OCI-LY3 (cell line): ENCODE measurements at regions not wholly inside any gene's neighbourhood (a gene's known extent, or its start where the extent isn't known, plus 50 kb on each side); places are given as distances from the start of the nearest gene placed in this dataset.

Source experiments
- H2AFZ ChIP-seq: fragments of 200-600, 300-600 bp; shearing (Covaris generic); 2 replicates; pipeline ENCODE4 v1.6.0; 2014; ENCODE audit warnings: antibody characterized with exemption, low read depth, low read length
- H3K27ac ChIP-seq: fragments of 200-600, 300-600 bp; sonication (generic); 2 replicates; pipeline ENCODE4 v1.5.1; 2014; ENCODE audit warnings: mild to moderate bottlenecking, low read length, moderate library complexity, mixed read lengths
- H3K27me3 ChIP-seq: fragments of 200-600, 300-600 bp; sonication (generic); 2 replicates; pipeline ENCODE4 v1.6.1; 2014; ENCODE audit warnings: low read depth, low read length, mixed read lengths
- H3K36me3 ChIP-seq: fragments of 200-600, 300-600 bp; sonication (generic); replicated peaks from 2 replicates; pipeline ENCODE3; 2014; ENCODE audit warnings: low read depth, low read length, mixed read lengths
- H3K4me1 ChIP-seq: fragments of 300-600, 200-600 bp; sonication (generic); 2 replicates; pipeline ENCODE4 v1.6.1; 2014; ENCODE audit warnings: low read length, mixed read lengths
- H3K4me2 ChIP-seq: fragments of 200-600, 300-600 bp; sonication (generic); 2 replicates; pipeline ENCODE4 v1.6.1; 2014; ENCODE audit warnings: low read length, mixed read lengths
- H3K4me3 ChIP-seq: fragments of 300-600, 200-600 bp; sonication (generic); 2 replicates; pipeline ENCODE4 v1.5.1; 2014; ENCODE audit warnings: antibody characterized with exemption, mild to moderate bottlenecking, low read length, moderate library complexity
- H3K79me2 ChIP-seq: fragments of 300-600, 200-600 bp; shearing (Covaris generic); 2 replicates; pipeline ENCODE4 v1.6.1; 2014; ENCODE audit warnings: mild to moderate bottlenecking, low read length, mixed read lengths
- H3K9ac ChIP-seq: fragments of 300-600, 200-600 bp; shearing (Covaris generic); 2 replicates; pipeline ENCODE4 v1.6.0; 2014; ENCODE audit warnings: mild to moderate bottlenecking, low read length, moderate library complexity
- H3K9me3 ChIP-seq: fragments of 200-600, 300-600 bp; shearing (Covaris generic); 2 replicates; pipeline ENCODE4 v1.6.1; 2014; ENCODE audit warnings: low read length, mixed read lengths; ENCODE audit not compliant: insufficient read depth
- H4K20me1 ChIP-seq: fragments of 200-600, 300-600 bp; sonication (generic); 2 replicates; pipeline ENCODE4 v1.6.1; 2016; ENCODE audit warnings: low read length, mixed read lengths; ENCODE audit not compliant: insufficient read depth
- CTCF ChIP-seq: fragments of 200-600, 300-600 bp; sonication (generic); IDR thresholded peaks from 2 replicates; pipeline ENCODE4 v1.5.1; 2014; ENCODE audit warnings: antibody characterized with exemption, low read length, low read depth
- EZH2phosphoT487 ChIP-seq: fragments of 200-600 bp; shearing (Covaris generic); IDR thresholded peaks from 2 replicates; pipeline ENCODE4 v1.6.1; 2018; ENCODE audit warnings: antibody characterized with exemption, mixed run types, low read depth

- Histone ChIP-seq H3K4me1 (peaks cover 8% of the 10 kb centered on the region; the same call in 1 of the 2 replicates), H3K9ac (no peak overlapping the region), H4K20me1 (no peaks in the 10 kb centered on the region), H3K4me3 (no peak overlapping the region), H3K27me3 (no peaks in the 10 kb centered on the region), H2AFZ (no peak overlapping the region), H3K79me2 (no peaks in the 10 kb centered on the region), H3K27ac (no peak overlapping the region), H3K9me3 (no peaks in the 10 kb centered on the region), H3K4me2 (no peak overlapping the region), H3K36me3 (no peaks in the 10 kb centered on the region)
- TF ChIP-seq CTCF, result no peak
- no peak for TF ChIP-seq EZH2phosphoT487
Measured at GRCh38 chr3:110905121-110905520, 166.5 kb upstream of the NECTIN3 start.

- TF ChIP-seq EZH2phosphoT487 (no peak), CTCF (no peak)
- no peaks in the 10 kb centered on the region for H3K4me1 ChIP-seq
- no peaks in the 10 kb centered on the region for H3K9me3 ChIP-seq
- H3K4me2 ChIP-seq, result no peak overlapping the region
- no peak overlapping the region for H2AFZ ChIP-seq
- H3K27me3 ChIP-seq, result no peaks in the 10 kb centered on the region
- no peaks in the 10 kb centered on the region for H3K36me3 ChIP-seq
- no peaks in the 10 kb centered on the region for H3K79me2 ChIP-seq
- H3K9ac ChIP-seq, result no peak overlapping the region
- no peak overlapping the region for H3K27ac ChIP-seq
- H3K4me3 ChIP-seq, result no peak overlapping the region
- H4K20me1 ChIP-seq, result no peaks in the 10 kb centered on the region
Measured at GRCh38 chr3:110909839-110910238, 161.8 kb upstream of the NECTIN3 start.

- H3K79me2 ChIP-seq, result no peaks in the 10 kb centered on the region
- H2AFZ ChIP-seq, result no peak overlapping the region
- H3K36me3 ChIP-seq, result no peaks in the 10 kb centered on the region
- no peak for TF ChIP-seq CTCF
- TF ChIP-seq EZH2phosphoT487, result no peak
- no peaks in the 10 kb centered on the region for H3K4me1 ChIP-seq
- H3K4me3 ChIP-seq, result no peak overlapping the region
- no peaks in the 10 kb centered on the region for H3K27me3 ChIP-seq
- H4K20me1 ChIP-seq, result no peaks in the 10 kb centered on the region
- no peak overlapping the region for H3K27ac ChIP-seq
- no peak overlapping the region for H3K9ac ChIP-seq
- no peak overlapping the region for H3K4me2 ChIP-seq
- no peaks in the 10 kb centered on the region for H3K9me3 ChIP-seq
Measured at GRCh38 chr3:110910346-110910955, 161.2 kb upstream of the NECTIN3 start.

- Histone ChIP-seq H3K27me3 (no peaks in the 10 kb centered on the region), H3K4me3 (no peak overlapping the region), H3K9me3 (no peaks in the 10 kb centered on the region), H2AFZ (no peak overlapping the region), H3K36me3 (no peaks in the 10 kb centered on the region), H3K4me1 (no peaks in the 10 kb centered on the region), H4K20me1 (no peaks in the 10 kb centered on the region), H3K9ac (no peak overlapping the region), H3K27ac (no peak overlapping the region), H3K79me2 (no peaks in the 10 kb centered on the region), H3K4me2 (no peak overlapping the region)
- TF ChIP-seq EZH2phosphoT487 (no peak), CTCF (no peak)
Measured at GRCh38 chr3:110918963-110919362, 152.7 kb upstream of the NECTIN3 start.
